ENCODE measurements at regions not wholly inside any gene's neighbourhood (a gene's known extent, or its start where the extent isn't known, plus 50 kb on each side); places are given as distances from the start of the nearest gene placed in this dataset.

DNA sequence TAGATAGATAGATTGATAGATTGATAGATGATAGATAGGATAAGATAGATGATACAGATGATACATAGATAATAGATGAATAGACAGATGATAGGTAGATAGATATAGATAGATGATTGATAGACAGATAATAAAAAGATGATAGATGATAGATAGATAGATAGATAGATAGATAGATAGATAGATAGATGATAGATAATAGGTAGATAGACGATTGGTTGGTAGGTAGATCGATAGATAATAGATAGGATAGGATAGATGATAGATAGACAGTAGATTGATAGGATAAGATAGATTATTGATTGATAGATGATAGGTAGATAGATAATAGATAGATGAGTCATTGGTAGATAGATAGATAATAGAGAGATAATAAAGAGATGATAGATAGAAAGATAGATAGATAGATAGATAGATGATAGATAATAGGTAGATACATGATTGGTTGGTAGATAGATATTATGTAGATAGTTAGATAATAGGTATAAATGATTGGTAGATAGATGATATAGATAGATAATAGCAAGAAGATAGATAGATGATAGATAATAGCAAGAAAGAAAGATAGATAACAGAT lies 109.4 kb upstream of the C16orf82 start:
- TF ChIP-seq EZH2 (IDR thresholded peaks at IDR 0.05; ENCODE audit: insufficient read depth, poor library complexity, severe bottlenecking), result no peak
- no peak for TF ChIP-seq EZH2phosphoT487 (IDR thresholded peaks at IDR 0.05; ENCODE audit: insufficient read depth, low read depth)
